HG02610 (cell line): ENCODE measurements at regions not wholly inside any gene's neighbourhood (a gene's known extent, or its start where the extent isn't known, plus 50 kb on each side); places are given as distances from the start of the nearest gene placed in this dataset.

Experiments used
- ATAC-seq: cut with Tn5 transposase; IDR thresholded peaks from one replicate; pipeline ENCODE4 v1.9.1; 2021; ENCODE audit warnings: mild to moderate bottlenecking, moderate library complexity; ENCODE audit not compliant: unreplicated experiment

GRCh38 chr2:44877417-44877816 is 64.1 kb upstream of the SIX3 start:
- no peak for ATAC-seq

GRCh38 chr2:44879269-44880124 is 62.0 kb upstream of the SIX3 start:
- ATAC-seq, result no peak

- ATAC-seq, result no peak
These were observed 61.4 kb upstream of the SIX3 start for GRCh38 chr2:44880125-44880483.

GRCh38 chr2:44881856-44882255 is 59.6 kb upstream of the SIX3 start:
- no peak for ATAC-seq

DNA sequence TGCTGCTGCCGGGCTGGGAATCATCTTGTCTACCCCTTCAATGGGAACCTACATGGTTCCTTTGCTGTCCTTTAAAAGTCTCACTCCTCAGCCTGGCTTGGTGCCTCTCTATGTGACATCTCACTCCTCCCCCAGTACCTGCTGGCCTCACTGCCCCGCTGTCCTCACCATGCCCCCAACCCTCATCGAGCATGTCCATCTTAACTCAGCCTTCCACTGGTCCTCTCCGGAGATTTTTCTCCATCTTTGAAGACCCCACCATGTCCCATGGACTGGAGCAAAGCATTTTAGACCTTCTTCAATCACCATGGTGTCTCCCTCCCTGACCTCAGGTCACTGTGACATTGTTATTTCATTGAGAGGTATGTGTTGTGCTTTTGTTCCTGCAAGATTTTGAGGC is 58.1 kb upstream of the SIX3 start:
- ATAC-seq, result no peak

GRCh38 chr2:44884231-44884630 is 57.3 kb upstream of the SIX3 start:
- ATAC-seq, result no peak

DNA sequence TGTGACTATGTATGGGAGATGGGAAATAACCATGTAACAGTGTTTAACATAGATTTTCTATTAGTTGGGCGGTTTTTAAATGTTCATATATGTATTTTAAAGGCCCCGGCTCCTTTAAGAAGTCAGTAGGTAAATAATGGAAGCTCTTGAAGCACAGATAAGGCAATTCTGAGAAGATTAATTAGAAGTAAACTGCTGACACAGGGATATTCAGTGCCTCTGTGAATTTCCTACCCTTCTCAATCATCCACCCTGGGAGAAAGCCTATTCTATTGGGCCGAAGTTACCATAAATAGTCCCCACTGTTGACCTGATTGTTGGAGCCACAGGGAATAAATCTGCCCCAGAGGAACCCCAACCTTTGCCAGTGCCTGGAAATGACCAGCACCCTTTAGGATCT is 56.8 kb upstream of the SIX3 start:
- no peak for ATAC-seq

DNA sequence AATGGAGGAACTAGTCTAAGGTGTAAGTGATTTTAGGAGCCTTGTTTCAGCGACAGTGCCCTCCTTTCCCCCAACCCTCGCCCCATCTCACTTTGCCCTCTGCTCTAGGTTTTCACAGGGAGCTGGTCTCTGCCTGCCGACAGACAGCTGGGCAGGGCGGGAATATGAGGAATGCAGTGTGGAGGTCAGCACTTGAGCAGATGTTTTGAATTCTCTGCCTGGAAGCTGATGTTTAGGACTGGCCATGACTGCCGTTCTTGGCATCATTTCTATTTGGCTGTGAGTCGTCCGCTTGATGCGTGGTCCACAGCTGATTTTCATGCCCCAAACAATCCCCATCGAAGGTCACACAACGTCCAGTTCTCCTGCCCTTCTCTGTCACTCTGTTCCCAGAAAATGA is 55.1 kb upstream of the SIX3 start:
- ATAC-seq, result no peak

DNA sequence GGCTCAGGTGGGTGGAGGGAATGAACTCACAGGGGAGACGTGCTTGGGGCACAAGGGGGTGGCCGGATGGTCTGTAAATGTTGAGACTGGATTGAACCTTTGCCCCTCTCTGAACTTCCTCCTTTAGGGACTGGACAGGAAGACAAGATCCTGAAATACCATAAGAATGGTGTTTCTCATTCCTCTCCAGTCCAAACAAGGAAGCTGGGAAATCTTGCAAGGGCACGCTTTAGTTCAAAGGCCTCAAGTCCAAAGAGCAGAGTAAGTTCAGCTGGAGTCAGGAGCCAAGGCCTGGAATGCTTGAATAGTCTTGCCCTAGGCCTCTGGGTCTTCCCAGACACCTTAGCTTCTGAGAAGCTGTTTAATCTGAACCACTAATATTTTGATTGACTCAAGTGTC is 52.4 kb upstream of the SIX3 start:
- no peak for ATAC-seq
